Adrenal gland (tissue), 9 donors: ENCODE measurements at regions not wholly inside any gene's neighbourhood (a gene's known extent, or its start where the extent isn't known, plus 50 kb on each side); places are given as distances from the start of the nearest gene placed in this dataset.
"Not testable (repeated sequence)": the region's sequence is repeated elsewhere in the genome, so short reads cannot be mapped to it uniquely, and the experiment has no call there.

Experiments
- DNase-seq, 7 donors: peaks; one replicate each; pipeline ENCODE4 v3.0.0-alpha.2; 2019 to 2020
- H3K27ac ChIP-seq, 5 donors: fragments of 200-600 bp; sonication (generic) in 4 of 5; 1 replicate in 3 of 5; 2 replicates in 2 of 5; pipeline versions ENCODE4 v1.5.1 to v1.8.0; 2016 to 2020; ENCODE audit warnings: mild to moderate bottlenecking in 1 of 5
- H3K27me3 ChIP-seq: fragments of 200-600 bp; 2 replicates; pipeline ENCODE4 v1.8.0; 2021
- H3K36me3 ChIP-seq, 2 donors: fragments of 200-600 bp; replicated peaks in 1 of 2; 1 replicate in 1 of 2; 2 replicates in 1 of 2; pipeline versions ENCODE4 v1.5.1 to v1.8.0; 2018 to 2022
- H3K4me1 ChIP-seq, 2 donors: fragments of 200-600 bp; replicated peaks in 1 of 2; 1 replicate in 1 of 2; 2 replicates in 1 of 2; pipeline versions ENCODE4 v1.5.1 to v1.8.0; 2018 to 2021
- H3K4me3 ChIP-seq, 4 donors: fragments of 200-600 bp; sonication (generic) in 3 of 4; one replicate each; pipeline ENCODE4 v1.5.1; 2016 to 2018
- H3K9me3 ChIP-seq, 3 donors: fragments of 200-600 bp; sonication (generic) in 1 of 3; replicated peaks in 1 of 3; 1 replicate in 2 of 3; 2 replicates in 1 of 3; pipeline versions ENCODE4 v1.5.1 to v1.8.0; 2016 to 2021
- CTCF ChIP-seq, 6 experiments: fragments of 450-650 bp in 4 of 6; fragments of 200-600 bp in 2 of 6; sonication (generic) in 1 of 6; IDR thresholded peaks; 1 replicate in 5 of 6; 2 replicates in 1 of 6; pipeline versions ENCODE4 v1.5.1 to v1.8.0; 2016 to 2021; ENCODE audit warnings: antibody characterized with exemption in 6 of 6, mild to moderate bottlenecking in 2 of 6, moderate library complexity in 1 of 6
- POLR2A ChIP-seq, 2 donors: fragments of 450-650 bp; IDR thresholded peaks; one replicate each; pipeline ENCODE4 v1.6.1; 2017; ENCODE audit warnings: antibody characterized with exemption in 2 of 2, mild to moderate bottlenecking in 2 of 2, moderate library complexity in 1 of 2
- WGBS, 4 donors: extraction: QIAGEN DNeasy Blood & Tissue Kit in 2 of 4; methylation state at CpG; one replicate each; pipeline versions ENCODE4 v1.1.5 to v1.1.7; 2013 to 2017; 5-methylcytosine and 5-hydroxymethylcytosine counted together
- intact Hi-C, 2 donors: fragments of 100-400 bp; cut with DNase I; formaldehyde crosslinking; loops; one replicate each; pipeline versions ENCODE4 v1.14.1 to v1.15.0; 2022 to 2023
- donor health status: healthy with polysubstance abuse.
- donor health status: Bipolar disorder and iron deficiency.
- donor health status: DM: yes; HTN: yes; CAD: no.
- donor health status: DM: no; HTN: no; CAD: no.
- donor health status: DM: no; HTN: no; CAD: no.

- DNase-seq, result no peak
- no peaks in the 10 kb centered on the region for H3K36me3 ChIP-seq
- no peaks in the 10 kb centered on the region for H3K27me3 ChIP-seq
These were observed 101.2 kb downstream of the OLFM1 start for GRCh38 chr9:135188681-135189151.

GRCh38 chr9:135189497-135189896, 102.0 kb downstream of the OLFM1 start:
- Histone ChIP-seq H3K36me3 (no peaks in the 10 kb centered on the region), H3K9me3 (no peaks in the 10 kb centered on the region), H3K27ac (no peak overlapping the region), H3K4me1 (no peaks in the 10 kb centered on the region), H3K4me3 (no peak overlapping the region), H3K27me3 (peaks cover 7% of the 10 kb centered on the region)
- DNase-seq, result no peak
- 91 to 100% (median 95%) methylated on average over 5 of the region's 5 CpGs for WGBS, 4 donors
- intact Hi-C loops, result no loop called here
- TF ChIP-seq CTCF (IDR thresholded peaks at IDR 0.05) (no peak), POLR2A (IDR thresholded peaks at IDR 0.05) (no peak)

More at GRCh38 chr9:135188681-135189151, 101.2 kb downstream of the OLFM1 start:
- Histone ChIP-seq H3K9me3 (no peaks in the 10 kb centered on the region), H3K4me1 (no peaks in the 10 kb centered on the region), H3K4me3 (no peak overlapping the region), H3K27ac (no peak overlapping the region)
- no peak for TF ChIP-seq CTCF (IDR thresholded peaks at IDR 0.05)
- TF ChIP-seq POLR2A (IDR thresholded peaks at IDR 0.05), result no peak
- intact Hi-C loops, result no loop called here
- 81 to 85% (median 84%) methylated on average over 9 of the region's 9 CpGs for WGBS, 4 donors

GRCh38 chr9:135190789-135191577, 103.5 kb downstream of the OLFM1 start:
- Histone ChIP-seq H3K27me3 (peaks cover 7% of the 10 kb centered on the region), H3K4me1 (no peaks in the 10 kb centered on the region), H3K36me3 (no peaks in the 10 kb centered on the region), H3K9me3 (no peaks in the 10 kb centered on the region), H3K27ac (no peak overlapping the region), H3K4me3 (no peak overlapping the region)
- intact Hi-C loops, result no loop called here
- DNase-seq, result no peak
- TF ChIP-seq CTCF (IDR thresholded peaks at IDR 0.05) (no peak), POLR2A (IDR thresholded peaks at IDR 0.05) (no peak)
- WGBS, 4 donors, result 81 to 91% (median 85%) methylated on average over 13 to 18 of the region's 18 CpGs

- Histone ChIP-seq H3K36me3 (no peaks in the 10 kb centered on the region), H3K4me3 (no peak overlapping the region), H3K4me1 (no peaks in the 10 kb centered on the region), H3K27me3 (peaks cover 7% of the 10 kb centered on the region), H3K9me3 (no peaks in the 10 kb centered on the region), H3K27ac (no peak overlapping the region)
- intact Hi-C loops, result no loop called here
- no peak for DNase-seq
- TF ChIP-seq POLR2A (IDR thresholded peaks at IDR 0.05) (no peak), CTCF (IDR thresholded peaks at IDR 0.05) (no peak)
- 68 to 78% (median 78%) methylated on average over 11 to 18 of the region's 18 CpGs for WGBS, 4 donors
These were observed 105.2 kb downstream of the OLFM1 start for GRCh38 chr9:135192686-135193085.

- H3K27me3 ChIP-seq, result peaks cover 12% of the 10 kb centered on the region
- H3K36me3 ChIP-seq, H3K4me1 ChIP-seq, DNase-seq, H3K27ac ChIP-seq, H3K9me3 ChIP-seq, H3K4me3 ChIP-seq, intact Hi-C loops: not testable (repeated sequence)
- 75 to 84% (median 82%) methylated on average over 6 to 7 of the region's 7 CpGs for WGBS, 4 donors
These were observed 108.5 kb downstream of the OLFM1 start for GRCh38 chr9:135195975-135196374.
